Pancreas (tissue), 10 donors: ENCODE measurements at regions not wholly inside any gene's neighbourhood (a gene's known extent, or its start where the extent isn't known, plus 50 kb on each side); places are given as distances from the start of the nearest gene placed in this dataset.
"Not testable (repeated sequence)": the region's sequence is repeated elsewhere in the genome, so short reads cannot be mapped to it uniquely, and the experiment has no call there.

Experiments used
- ATAC-seq, 4 donors: fragments of 200-7000 bp; cut with Tn5 transposase; one replicate each; pipeline versions ENCODE4 v1.8.0 to v1.9.1; 2020; ENCODE audit warnings: mild to moderate bottlenecking in 4 of 4, moderate library complexity in 4 of 4
- DNase-seq, 6 donors: peaks; one replicate each; pipeline ENCODE4 v3.0.0-alpha.2; 2020
- FAIRE-seq: peaks from 2 replicates; lab custom pipeline; 2012; peaks lifted over from hg19 to GRCh38; lab: Jason Lieb, UNC
- H3K27ac ChIP-seq, 4 donors: fragments of 200-600 bp; sonication (generic); 1 replicate in 3 of 4; 2 replicates in 1 of 4; pipeline versions ENCODE4 v1.5.0 to v1.8.0; 2020
- H3K27me3 ChIP-seq, 4 donors: fragments of 200-600 bp; one replicate each; pipeline ENCODE4 v1.8.0; 2021
- H3K36me3 ChIP-seq, 3 donors: fragments of 200-600 bp; sonication (generic) in 1 of 3; one replicate each; pipeline versions ENCODE4 v1.5.0 to v1.8.0; 2020 to 2021
- H3K4me1 ChIP-seq, 3 donors: fragments of 200-600 bp; one replicate each; pipeline ENCODE4 v1.8.0; 2021
- H3K4me3 ChIP-seq, 4 donors: fragments of 200-600 bp; sonication (generic) in 2 of 4; one replicate each; pipeline versions ENCODE4 v1.5.0 to v1.8.0; 2020 to 2021
- H3K9me3 ChIP-seq, 4 donors: fragments of 200-600 bp; one replicate each; pipeline ENCODE4 v1.8.0; 2021
- CTCF ChIP-seq, 4 donors: fragments of 200-600 bp; sonication (generic) in 3 of 4; IDR thresholded peaks; one replicate each; pipeline versions ENCODE4 v1.5.0 to v1.8.0; 2021; ENCODE audit warnings: antibody characterized with exemption in 4 of 4
- WGBS, 2 donors: extraction: QIAGEN DNeasy Blood & Tissue Kit; methylation state at CpG; one replicate each; pipeline ENCODE4 v1.1.7; 2013; 5-methylcytosine and 5-hydroxymethylcytosine counted together
- intact Hi-C, 3 donors: fragments of 100-400 bp; cut with DNase I; formaldehyde crosslinking; loops; one replicate each; pipeline versions ENCODE4 v1.11.1 to v1.14.2; 2022
- donor health status: healthy with polysubstance abuse.
- donor health status: DM: no; HTN: no; CAD: no; lungs with moderate emphysema.
- donor health status: DM: no; HTN: no; CAD: no.
- donor health status: control.
- donor health status: control.
- donor health status: Bipolar disorder and iron deficiency.
- donor health status: DM: yes; HTN: yes; CAD: no.
- donor health status: DM: no; HTN: no; CAD: no.
- donor health status: DM: no; HTN: no; CAD: no.
- donor health status: DM: yes; HTN: yes; CAD: no.

- not testable (repeated sequence) for DNase-seq, FAIRE-seq
Measured at GRCh38 chr1:78203410-78203982, 157.7 kb downstream of the GIPC2 start.

GRCh38 chr1:78210175-78210574 is 164.4 kb downstream of the GIPC2 start:
- Histone ChIP-seq H3K36me3 (no peaks in the 10 kb centered on the region), H3K9me3 (no peaks in the 10 kb centered on the region), H3K27ac (no peak overlapping the region), H3K4me1 (no peaks in the 10 kb centered on the region), H3K27me3 (no peaks in the 10 kb centered on the region), H3K4me3 (no peak overlapping the region)
- intact Hi-C loops: no loop called here
- DNase-seq (no peak), ATAC-seq (no peak), FAIRE-seq (no peak)
- TF ChIP-seq CTCF (IDR thresholded peaks at IDR 0.05): no peak

More at GRCh38 chr1:78203410-78203982, 157.7 kb downstream of the GIPC2 start:
- ATAC-seq, H3K36me3 ChIP-seq, H3K4me3 ChIP-seq, H3K27ac ChIP-seq, H3K27me3 ChIP-seq, H3K9me3 ChIP-seq, H3K4me1 ChIP-seq, intact Hi-C loops: not testable (repeated sequence)
- 82 to 83% methylated on average over 13 of the region's 13 CpGs for WGBS, 2 donors

- Histone ChIP-seq H3K4me1 (no peaks in the 10 kb centered on the region), H3K4me3 (no peak overlapping the region), H3K27me3 (no peaks in the 10 kb centered on the region), H3K27ac (no peak overlapping the region), H3K9me3 (no peaks in the 10 kb centered on the region), H3K36me3 (no peaks in the 10 kb centered on the region)
- FAIRE-seq: no peak
- WGBS, 2 donors: 94 to 95% methylated on average over 7 of the region's 7 CpGs
- peak in 1 of 6 donors; percentile 28 for DNase-seq
- ATAC-seq: no peak
- intact Hi-C loops: no loop called here
- TF ChIP-seq CTCF (IDR thresholded peaks at IDR 0.05): no peak
Measured at GRCh38 chr1:78211483-78212092, 165.8 kb downstream of the GIPC2 start.

- no peaks in the 10 kb centered on the region for H3K27me3 ChIP-seq
- FAIRE-seq (no peak), DNase-seq (no peak), ATAC-seq (no peak)
- H3K4me1 ChIP-seq: no peaks in the 10 kb centered on the region
- H3K36me3 ChIP-seq: no peaks in the 10 kb centered on the region
- 65 to 78% methylated on average over 4 of the region's 4 CpGs for WGBS, 2 donors
- no peak for TF ChIP-seq CTCF (IDR thresholded peaks at IDR 0.05)
- no peak overlapping the region for H3K27ac ChIP-seq
- no peak overlapping the region for H3K4me3 ChIP-seq
- no peaks in the 10 kb centered on the region for H3K9me3 ChIP-seq
- intact Hi-C loops: no loop called here
Measured at GRCh38 chr1:78214334-78214733, 168.6 kb downstream of the GIPC2 start.

GRCh38 chr1:78222225-78222959 is 176.6 kb downstream of the GIPC2 start:
- TF ChIP-seq CTCF (IDR thresholded peaks at IDR 0.05): no peak
- Histone ChIP-seq H3K27ac (peak overlapping the region; percentile 27 to 70 (median 46)), H3K36me3 (no peaks in the 10 kb centered on the region), H3K9me3 (no peaks in the 10 kb centered on the region), H3K27me3 (no peaks in the 10 kb centered on the region), H3K4me1 (peaks cover 0 to 33% (median 18%) of the 10 kb centered on the region in 3 donors), H3K4me3 (no peak overlapping the region)
- ATAC-seq (peak; percentile 23 to 63 (median 41)), FAIRE-seq (no peak), DNase-seq (no peak)
- intact Hi-C loops: no loop called here
- 39 to 48% methylated on average over 5 of the region's 5 CpGs for WGBS, 2 donors
